Retinal pigment epithelial cell (primary cell): ENCODE measurements at regions not wholly inside any gene's neighbourhood (a gene's known extent, or its start where the extent isn't known, plus 50 kb on each side); places are given as distances from the start of the nearest gene placed in this dataset.
"Not testable (repeated sequence)": the region's sequence is repeated elsewhere in the genome, so short reads cannot be mapped to it uniquely, and the experiment has no call there.

ENCODE experiments used
- DNase-seq: peaks from one replicate; pipeline ENCODE4 v3.0.0-alpha.2; 2010; ENCODE audit warnings: low read depth
- H3K4me3 ChIP-seq: 2 replicates; pipeline ENCODE4 v1.5.1; 2011; ENCODE audit warnings: mild to moderate bottlenecking, low read length, control low read depth, moderate library complexity
- TF ChIP-seq, protein P1 (sequence below): conservative IDR thresholded peaks from 2 replicates; pipeline ENCODE4 v1.5.1; 2011; ENCODE audit warnings: low read depth, low read length, control low read depth, inconsistent platforms

DNA sequence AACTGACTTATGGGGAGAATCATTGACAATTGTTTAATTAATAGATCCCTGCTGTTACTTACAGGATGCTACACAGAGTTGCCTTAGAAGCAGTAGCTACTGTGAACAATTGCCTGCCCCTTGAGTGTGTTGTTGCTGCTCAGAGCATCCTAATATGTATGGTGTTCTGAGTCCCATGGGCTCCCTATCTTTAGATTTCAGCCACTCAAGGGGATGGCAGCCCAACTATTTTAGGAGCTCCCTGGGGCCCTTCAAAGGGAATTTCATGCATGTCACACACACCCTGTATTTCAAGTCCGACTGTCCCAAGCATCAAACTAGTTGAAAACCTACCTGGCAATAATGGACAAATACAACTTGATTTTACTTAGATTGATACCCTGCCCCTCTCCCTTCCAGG, 111.2 kb downstream of the NOC3L start:
- no peak for DNase-seq
- no peak overlapping the region for H3K4me3 ChIP-seq
- TF ChIP-seq, protein P1, sequence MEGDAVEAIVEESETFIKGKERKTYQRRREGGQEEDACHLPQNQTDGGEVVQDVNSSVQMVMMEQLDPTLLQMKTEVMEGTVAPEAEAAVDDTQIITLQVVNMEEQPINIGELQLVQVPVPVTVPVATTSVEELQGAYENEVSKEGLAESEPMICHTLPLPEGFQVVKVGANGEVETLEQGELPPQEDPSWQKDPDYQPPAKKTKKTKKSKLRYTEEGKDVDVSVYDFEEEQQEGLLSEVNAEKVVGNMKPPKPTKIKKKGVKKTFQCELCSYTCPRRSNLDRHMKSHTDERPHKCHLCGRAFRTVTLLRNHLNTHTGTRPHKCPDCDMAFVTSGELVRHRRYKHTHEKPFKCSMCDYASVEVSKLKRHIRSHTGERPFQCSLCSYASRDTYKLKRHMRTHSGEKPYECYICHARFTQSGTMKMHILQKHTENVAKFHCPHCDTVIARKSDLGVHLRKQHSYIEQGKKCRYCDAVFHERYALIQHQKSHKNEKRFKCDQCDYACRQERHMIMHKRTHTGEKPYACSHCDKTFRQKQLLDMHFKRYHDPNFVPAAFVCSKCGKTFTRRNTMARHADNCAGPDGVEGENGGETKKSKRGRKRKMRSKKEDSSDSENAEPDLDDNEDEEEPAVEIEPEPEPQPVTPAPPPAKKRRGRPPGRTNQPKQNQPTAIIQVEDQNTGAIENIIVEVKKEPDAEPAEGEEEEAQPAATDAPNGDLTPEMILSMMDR: no peak

DNA sequence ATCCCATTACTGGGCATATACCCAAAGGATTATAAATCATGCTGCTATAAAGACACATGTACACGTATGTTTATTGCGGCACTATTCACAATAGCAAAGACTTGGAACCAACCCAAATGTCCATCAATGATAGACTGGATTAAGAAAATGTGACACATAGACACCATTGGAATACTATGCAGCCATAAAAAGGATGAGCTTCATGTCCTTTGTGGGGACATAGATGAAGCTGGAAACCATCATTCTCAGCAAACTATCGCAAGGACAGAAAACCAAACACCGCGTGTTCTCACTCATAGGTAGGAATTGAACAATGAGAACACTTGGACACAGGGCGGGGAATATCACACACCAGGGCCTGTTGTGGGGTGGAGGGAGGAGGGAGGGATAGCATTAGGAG, 105.3 kb downstream of the NOC3L start:
- DNase-seq, H3K4me3 ChIP-seq: not testable (repeated sequence)

DNA sequence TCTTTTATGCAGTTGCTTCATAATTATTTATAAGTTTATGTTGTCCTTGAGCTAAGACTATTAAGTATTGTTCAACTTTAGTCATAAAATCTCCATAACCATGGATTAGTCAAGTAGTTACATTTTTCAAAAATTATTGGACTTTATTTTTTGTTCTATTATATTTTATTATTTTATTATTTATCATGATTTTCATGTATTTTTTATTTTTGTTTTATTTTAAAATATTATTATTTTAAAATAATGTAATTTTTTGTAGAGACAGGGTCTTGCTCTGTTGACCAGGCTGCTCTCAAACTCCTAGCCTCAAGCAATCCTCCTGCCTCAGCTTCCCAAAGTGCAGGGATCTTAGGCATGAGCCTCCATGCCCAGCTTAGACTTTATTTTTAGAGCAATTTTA, 102.3 kb downstream of the NOC3L start:
- DNase-seq: no peak
- no peak overlapping the region for H3K4me3 ChIP-seq
- TF ChIP-seq, protein P1: no peak

DNA sequence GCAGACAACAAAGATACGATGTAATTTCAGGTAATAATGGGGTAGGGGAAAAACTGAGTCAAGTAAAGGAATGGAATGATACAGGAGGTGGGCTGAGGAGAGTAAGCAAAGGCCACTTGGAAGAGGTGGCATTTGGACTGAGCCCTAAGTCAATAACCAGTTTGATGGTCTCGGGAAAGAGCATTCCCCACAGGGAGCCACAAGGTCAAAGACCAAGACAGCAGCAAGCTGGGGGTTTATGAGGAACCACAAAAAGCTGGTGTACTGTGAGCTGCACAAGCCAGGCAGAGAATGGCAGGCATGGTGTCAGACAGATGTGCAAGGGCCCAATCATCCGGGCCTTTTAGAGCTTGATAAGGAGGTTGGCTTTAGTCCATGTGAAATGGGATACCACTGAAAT, 98.7 kb downstream of the NOC3L start:
- no peak for DNase-seq
- TF ChIP-seq, protein P1: no peak

DNA sequence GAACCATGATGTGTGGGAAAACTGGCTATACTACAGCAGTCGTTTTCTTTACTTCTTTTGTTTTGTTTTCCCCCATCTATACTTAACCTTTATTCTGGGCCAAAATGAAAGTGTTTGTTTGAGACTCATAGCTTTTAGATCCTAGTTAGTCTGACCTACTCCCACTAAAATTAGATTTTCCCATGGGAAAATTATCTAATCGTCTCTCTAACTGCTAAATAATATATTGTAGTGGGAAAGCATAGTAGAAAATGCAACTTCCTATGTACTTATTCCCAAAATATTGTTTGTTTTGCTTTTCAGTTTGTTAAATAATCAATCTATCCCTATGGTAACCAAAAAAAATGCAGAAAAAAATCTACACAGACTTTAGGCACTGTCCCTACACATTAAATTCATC, 96.6 kb downstream of the NOC3L start:
- H3K4me3 ChIP-seq: no peak overlapping the region
- TF ChIP-seq, protein P1: no peak
- DNase-seq: no peak

More for the DNA sequence above, 98.7 kb downstream of the NOC3L start:
- H3K4me3 ChIP-seq: no peak overlapping the region

DNA sequence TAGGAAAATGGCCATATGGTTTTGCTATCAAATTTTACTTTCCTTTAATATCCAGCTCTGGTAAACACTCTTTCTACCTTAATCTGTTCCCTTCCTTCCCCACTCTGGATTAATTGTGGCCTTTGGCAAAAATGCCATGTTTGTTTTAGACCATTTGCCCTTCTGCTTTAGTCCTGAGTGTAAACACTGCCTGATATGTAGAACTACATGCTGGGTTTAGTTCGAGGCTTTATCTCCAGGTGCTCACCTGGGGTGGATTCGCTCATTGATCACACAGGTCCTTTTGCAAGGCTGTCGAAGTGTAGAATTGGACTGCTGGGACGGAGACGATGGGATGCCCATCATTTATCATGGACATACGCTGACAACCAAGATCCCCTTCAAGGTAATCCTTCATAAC, 94.1 kb downstream of the NOC3L start:
- DNase-seq: no peak
- TF ChIP-seq, protein P1: no peak

DNA sequence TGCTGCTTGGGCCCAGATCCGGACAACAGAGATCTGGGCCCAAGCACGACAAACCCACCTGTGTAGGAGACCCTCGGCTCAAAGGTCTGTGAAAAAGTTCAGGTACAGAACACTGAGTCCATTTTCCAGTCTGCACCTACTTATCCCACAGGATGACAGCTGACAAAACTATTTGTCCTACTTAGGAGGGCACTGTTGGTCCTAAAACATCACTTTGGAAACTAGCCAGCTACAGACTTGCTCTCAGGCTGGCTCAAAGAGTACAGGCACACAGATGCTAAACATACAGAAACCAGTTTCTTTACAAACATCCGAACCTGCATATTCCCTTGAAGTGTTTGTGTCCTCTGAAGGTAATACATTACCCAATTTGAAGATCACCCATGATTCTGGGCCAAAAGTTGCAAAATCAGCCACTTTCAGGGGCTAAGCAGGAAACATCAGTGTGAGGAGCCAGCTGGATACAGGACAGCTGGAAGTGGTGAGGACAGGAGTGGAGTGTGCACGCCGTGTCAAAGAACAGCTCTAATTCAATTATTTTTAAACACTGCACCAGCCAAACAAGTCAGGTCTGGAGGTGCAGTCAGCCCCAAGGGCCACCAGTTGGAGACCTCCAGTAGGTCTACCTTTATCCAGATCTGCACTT, 88.5 kb downstream of the NOC3L start:
- DNase-seq: no peak
- TF ChIP-seq, protein P1: no peak
- no peak overlapping the region for H3K4me3 ChIP-seq

More for the DNA sequence above, 94.1 kb downstream of the NOC3L start:
- no peak overlapping the region for H3K4me3 ChIP-seq
